AG10803 (cell line): ENCODE measurements at regions not wholly inside any gene's neighbourhood (a gene's known extent, or its start where the extent isn't known, plus 50 kb on each side); places are given as distances from the start of the nearest gene placed in this dataset.
"Not testable (repeated sequence)": the region's sequence is repeated elsewhere in the genome, so short reads cannot be mapped to it uniquely, and the experiment has no call there.

Experiments
- DNase-seq: peaks from one replicate; pipeline ENCODE4 v3.0.0; 2010; ENCODE audit warnings: low read depth
- H3K4me3 ChIP-seq: 2 replicates; pipeline ENCODE4 v1.5.1; 2011; ENCODE audit warnings: mild to moderate bottlenecking, low read length, control low read depth
- TF ChIP-seq, protein P1 (sequence below): conservative IDR thresholded peaks from 2 replicates; pipeline ENCODE4 v1.5.1; 2011; ENCODE audit warnings: mild to moderate bottlenecking, low read length, control low read depth, inconsistent platforms

GRCh38 chr11:37184326-37184725 lies 586.3 kb upstream of the RAG2 start:
- no peak overlapping the region for H3K4me3 ChIP-seq
- no peak for DNase-seq
- TF ChIP-seq, protein P1, sequence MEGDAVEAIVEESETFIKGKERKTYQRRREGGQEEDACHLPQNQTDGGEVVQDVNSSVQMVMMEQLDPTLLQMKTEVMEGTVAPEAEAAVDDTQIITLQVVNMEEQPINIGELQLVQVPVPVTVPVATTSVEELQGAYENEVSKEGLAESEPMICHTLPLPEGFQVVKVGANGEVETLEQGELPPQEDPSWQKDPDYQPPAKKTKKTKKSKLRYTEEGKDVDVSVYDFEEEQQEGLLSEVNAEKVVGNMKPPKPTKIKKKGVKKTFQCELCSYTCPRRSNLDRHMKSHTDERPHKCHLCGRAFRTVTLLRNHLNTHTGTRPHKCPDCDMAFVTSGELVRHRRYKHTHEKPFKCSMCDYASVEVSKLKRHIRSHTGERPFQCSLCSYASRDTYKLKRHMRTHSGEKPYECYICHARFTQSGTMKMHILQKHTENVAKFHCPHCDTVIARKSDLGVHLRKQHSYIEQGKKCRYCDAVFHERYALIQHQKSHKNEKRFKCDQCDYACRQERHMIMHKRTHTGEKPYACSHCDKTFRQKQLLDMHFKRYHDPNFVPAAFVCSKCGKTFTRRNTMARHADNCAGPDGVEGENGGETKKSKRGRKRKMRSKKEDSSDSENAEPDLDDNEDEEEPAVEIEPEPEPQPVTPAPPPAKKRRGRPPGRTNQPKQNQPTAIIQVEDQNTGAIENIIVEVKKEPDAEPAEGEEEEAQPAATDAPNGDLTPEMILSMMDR = no peak

DNA sequence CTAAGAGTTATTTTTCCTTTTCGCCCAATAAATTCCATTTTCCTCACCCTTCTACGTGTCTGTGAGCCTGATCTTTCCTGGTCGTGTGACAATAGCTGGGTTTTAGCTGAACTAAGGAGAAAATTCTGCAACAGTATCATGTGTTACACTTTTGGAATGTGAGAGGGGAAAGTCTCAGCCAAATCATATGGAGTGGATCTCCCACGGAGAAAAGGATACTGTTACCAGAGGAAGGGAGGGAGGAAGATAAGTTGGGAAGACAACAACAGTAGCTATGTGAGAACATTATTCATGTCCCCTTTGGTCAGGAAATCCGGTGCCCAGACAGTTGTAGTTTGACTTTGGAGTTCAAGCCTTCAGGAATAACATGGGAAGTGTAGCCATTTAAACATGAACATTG lies 584.0 kb upstream of the RAG2 start:
- TF ChIP-seq, protein P1 = no peak
- DNase-seq = no peak
- no peak overlapping the region for H3K4me3 ChIP-seq

GRCh38 chr11:37177721-37178120 lies 579.7 kb upstream of the RAG2 start:
- H3K4me3 ChIP-seq = no peak overlapping the region
- TF ChIP-seq, protein P1 = no peak
- no peak for DNase-seq

DNA sequence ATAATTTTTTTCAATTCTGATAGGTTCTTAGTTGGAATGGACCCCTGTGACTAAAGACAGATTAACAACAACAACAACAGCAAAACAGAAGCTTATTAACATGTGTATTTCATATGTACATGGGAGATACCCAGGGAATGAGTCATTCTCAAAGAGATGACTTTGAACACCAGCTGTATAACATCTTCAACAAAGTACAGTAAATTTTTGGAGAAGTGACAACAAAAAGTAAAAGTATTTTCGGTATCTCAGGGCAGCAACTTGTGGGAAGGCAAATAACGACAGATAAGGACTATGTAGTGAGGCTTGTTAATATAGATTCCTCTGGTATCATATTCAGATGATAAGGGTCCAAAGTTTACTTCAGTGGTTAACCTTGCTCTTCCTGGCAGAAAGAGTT lies 573.4 kb upstream of the RAG2 start:
- no peak overlapping the region for H3K4me3 ChIP-seq
- DNase-seq = no peak
- TF ChIP-seq, protein P1 = no peak

DNA sequence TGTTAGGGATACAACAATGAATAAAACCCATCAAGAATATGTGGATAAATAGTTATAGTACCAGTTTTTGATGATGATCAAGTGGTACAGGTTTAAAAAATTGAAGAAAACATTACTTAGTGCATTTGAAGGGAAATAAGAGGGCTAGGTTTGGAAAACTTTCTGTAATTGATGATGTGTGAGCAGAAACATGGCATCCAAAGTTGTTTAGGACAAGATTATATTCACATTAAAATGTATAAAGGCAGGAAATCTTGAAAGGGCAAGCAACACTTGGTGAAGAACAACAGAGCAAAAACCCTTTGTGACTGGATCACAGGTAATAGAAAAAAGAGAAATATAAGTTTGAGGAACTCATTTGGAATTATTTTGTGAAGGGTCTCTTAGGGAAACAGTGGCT lies 572.3 kb upstream of the RAG2 start:
- TF ChIP-seq, protein P1 = no peak
- no peak overlapping the region for H3K4me3 ChIP-seq
- no peak for DNase-seq

- DNase-seq, H3K4me3 ChIP-seq: not testable (repeated sequence)
Measured at GRCh38 chr11:37145434-37145833, 547.4 kb upstream of the RAG2 start.

GRCh38 chr11:37142591-37142990 lies 544.6 kb upstream of the RAG2 start:
- no peak overlapping the region for H3K4me3 ChIP-seq
- TF ChIP-seq, protein P1 = no peak
- no peak for DNase-seq

DNA sequence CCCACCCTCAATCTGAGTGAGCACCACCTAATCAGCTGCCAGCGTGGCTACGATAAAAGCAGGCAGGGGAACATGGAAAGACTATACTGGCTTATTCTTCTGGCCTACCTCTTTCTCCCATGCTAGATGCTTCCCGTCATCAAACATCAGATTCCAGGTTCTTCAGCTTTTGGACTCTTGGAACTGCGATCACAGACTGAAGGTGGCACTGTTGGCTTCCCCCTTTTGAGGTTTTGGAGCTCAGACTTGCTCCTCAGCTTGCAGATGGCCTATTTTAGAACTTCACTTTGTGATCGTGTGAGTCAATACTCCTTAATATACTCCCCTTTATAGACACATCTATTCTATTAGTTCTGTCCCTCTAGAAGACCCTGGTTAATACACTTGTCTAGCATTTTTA lies 543.7 kb upstream of the RAG2 start:
- DNase-seq = no peak
- no peak overlapping the region for H3K4me3 ChIP-seq
- TF ChIP-seq, protein P1 = no peak

GRCh38 chr11:37135606-37136005 lies 537.6 kb upstream of the RAG2 start:
- H3K4me3 ChIP-seq, DNase-seq: not testable (repeated sequence)
